Dendritic cell treated with granulocyte-macrophage colony-stimulating factor and Interleukin-4, amounts not matched to agents 40 ng/mL and 50 ng/mL, for 4 days (primary cell): ENCODE measurements at regions not wholly inside any gene's neighbourhood (a gene's known extent, or its start where the extent isn't known, plus 50 kb on each side); places are given as distances from the start of the nearest gene placed in this dataset.

Source experiments
- H3K27ac Mint-ChIP-seq: one replicate; pipeline ENCODE4 v1.8.0; 2022; ENCODE audit warnings: mild to moderate bottlenecking, mixed read lengths
- H3K27me3 Mint-ChIP-seq: one replicate; pipeline ENCODE4 v1.8.0; 2022; ENCODE audit warnings: mild to moderate bottlenecking, mixed read lengths
- H3K36me3 Mint-ChIP-seq: one replicate; pipeline ENCODE4 v1.8.0; 2022; ENCODE audit warnings: low read depth, mixed read lengths
- H3K4me1 Mint-ChIP-seq: one replicate; pipeline ENCODE4 v1.8.0; 2022; ENCODE audit warnings: low read depth, mixed read lengths
- H3K4me3 Mint-ChIP-seq: one replicate; pipeline ENCODE4 v1.8.0; 2022; ENCODE audit warnings: mild to moderate bottlenecking, moderate library complexity, mixed read lengths
- H3K9me3 Mint-ChIP-seq: one replicate; pipeline ENCODE4 v1.8.0; 2022; ENCODE audit warnings: mixed read lengths
- intact Hi-C: fragments of 100-400 bp; cut with micrococcal nuclease; formaldehyde crosslinking; loops from one replicate; pipeline ENCODE4 v1.15.0; 2022

- intact Hi-C loops, result no loop called here
- H3K27me3 Mint-ChIP-seq, result peaks cover 9% of the 10 kb centered on the region
- H3K9me3 Mint-ChIP-seq, result no peaks in the 10 kb centered on the region
- no peak overlapping the region for H3K27ac Mint-ChIP-seq
- H3K4me3 Mint-ChIP-seq, result no peak overlapping the region
- peaks cover 5% of the 10 kb centered on the region for H3K4me1 Mint-ChIP-seq
- no peaks in the 10 kb centered on the region for H3K36me3 Mint-ChIP-seq
Observed at GRCh38 chr4:151935411-151935810, 174.6 kb upstream of the GATB start.

- no peak overlapping the region for H3K27ac Mint-ChIP-seq
- H3K4me3 Mint-ChIP-seq, result no peak overlapping the region
- H3K4me1 Mint-ChIP-seq, result peaks cover 9% of the 10 kb centered on the region
- no peaks in the 10 kb centered on the region for H3K36me3 Mint-ChIP-seq
- H3K9me3 Mint-ChIP-seq, result no peaks in the 10 kb centered on the region
- intact Hi-C loops, result no loop called here
- H3K27me3 Mint-ChIP-seq, result peaks cover 9% of the 10 kb centered on the region
Observed at GRCh38 chr4:151934766-151935165, 174.0 kb upstream of the GATB start.

GRCh38 chr4:151933122-151933827, 172.5 kb upstream of the GATB start:
- Mint-ChIP-seq H3K4me3 (no peak overlapping the region), H3K27ac (no peak overlapping the region), H3K36me3 (no peaks in the 10 kb centered on the region), H3K4me1 (peaks cover 9% of the 10 kb centered on the region), H3K27me3 (peaks cover 9% of the 10 kb centered on the region), H3K9me3 (no peaks in the 10 kb centered on the region)
- intact Hi-C loops, result no loop called here

- Mint-ChIP-seq H3K27ac (no peak overlapping the region), H3K27me3 (peaks cover 4% of the 10 kb centered on the region), H3K36me3 (no peaks in the 10 kb centered on the region), H3K4me3 (no peak overlapping the region), H3K9me3 (no peaks in the 10 kb centered on the region), H3K4me1 (peaks cover 9% of the 10 kb centered on the region)
- intact Hi-C loops, result no loop called here
Observed at GRCh38 chr4:151931563-151931962, 170.8 kb upstream of the GATB start.

- H3K27ac Mint-ChIP-seq, result no peak overlapping the region
- peaks cover 5% of the 10 kb centered on the region for H3K27me3 Mint-ChIP-seq
- intact Hi-C loops, result no loop called here
- no peaks in the 10 kb centered on the region for H3K9me3 Mint-ChIP-seq
- no peak overlapping the region for H3K4me3 Mint-ChIP-seq
- no peaks in the 10 kb centered on the region for H3K36me3 Mint-ChIP-seq
- peaks cover 9% of the 10 kb centered on the region for H3K4me1 Mint-ChIP-seq
Observed at GRCh38 chr4:151930372-151930771, 169.6 kb upstream of the GATB start.

GRCh38 chr4:151928112-151928511, 167.3 kb upstream of the GATB start:
- peaks cover 9% of the 10 kb centered on the region for H3K4me1 Mint-ChIP-seq
- intact Hi-C loops, result no loop called here

GRCh38 chr4:151922811-151923210, 162.0 kb upstream of the GATB start:
- Mint-ChIP-seq H3K36me3 (no peaks in the 10 kb centered on the region), H3K9me3 (no peaks in the 10 kb centered on the region), H3K27ac (no peak overlapping the region), H3K4me3 (no peak overlapping the region), H3K27me3 (peaks cover 15% of the 10 kb centered on the region), H3K4me1 (no peaks in the 10 kb centered on the region)
- intact Hi-C loops, result no loop called here

More at GRCh38 chr4:151928112-151928511, 167.3 kb upstream of the GATB start:
- no peaks in the 10 kb centered on the region for H3K9me3 Mint-ChIP-seq
- H3K27me3 Mint-ChIP-seq, result peaks cover 13% of the 10 kb centered on the region
- H3K36me3 Mint-ChIP-seq, result no peaks in the 10 kb centered on the region
- no peak overlapping the region for H3K4me3 Mint-ChIP-seq
- no peak overlapping the region for H3K27ac Mint-ChIP-seq

GRCh38 chr4:151922306-151922705, 161.5 kb upstream of the GATB start:
- Mint-ChIP-seq H3K4me3 (no peak overlapping the region), H3K36me3 (no peaks in the 10 kb centered on the region), H3K9me3 (no peaks in the 10 kb centered on the region), H3K27me3 (peaks cover 15% of the 10 kb centered on the region), H3K27ac (no peak overlapping the region), H3K4me1 (peaks cover 3% of the 10 kb centered on the region)
- intact Hi-C loops, result no loop called here

GRCh38 chr4:151921811-151922210, 161.0 kb upstream of the GATB start:
- H3K4me3 Mint-ChIP-seq, result no peak overlapping the region
- peaks cover 15% of the 10 kb centered on the region for H3K27me3 Mint-ChIP-seq
- no peaks in the 10 kb centered on the region for H3K36me3 Mint-ChIP-seq
- H3K9me3 Mint-ChIP-seq, result no peaks in the 10 kb centered on the region
- intact Hi-C loops, result no loop called here
- no peak overlapping the region for H3K27ac Mint-ChIP-seq
- H3K4me1 Mint-ChIP-seq, result peaks cover 6% of the 10 kb centered on the region

- Mint-ChIP-seq H3K27me3 (peaks cover 14% of the 10 kb centered on the region), H3K4me1 (peaks cover 6% of the 10 kb centered on the region), H3K27ac (no peak overlapping the region), H3K4me3 (no peak overlapping the region), H3K36me3 (no peaks in the 10 kb centered on the region), H3K9me3 (no peaks in the 10 kb centered on the region)
- intact Hi-C loops, result no loop called here
Observed at GRCh38 chr4:151921386-151921785, 160.6 kb upstream of the GATB start.

GRCh38 chr4:151917145-151917734, 156.4 kb upstream of the GATB start:
- Mint-ChIP-seq H3K4me3 (no peak overlapping the region), H3K4me1 (peaks cover 6% of the 10 kb centered on the region), H3K27ac (no peak overlapping the region), H3K36me3 (no peaks in the 10 kb centered on the region), H3K27me3 (no peaks in the 10 kb centered on the region), H3K9me3 (no peaks in the 10 kb centered on the region)
- intact Hi-C loops, result loop anchor here (10.0 kb wide), 1 partner anchor 552 kb away; no protein-coding TSS in a partner anchor

GRCh38 chr4:151912632-151913031, 151.8 kb upstream of the GATB start:
- H3K9me3 Mint-ChIP-seq, result no peaks in the 10 kb centered on the region
- no peaks in the 10 kb centered on the region for H3K27me3 Mint-ChIP-seq
- intact Hi-C loops, result loop anchor here (10.0 kb wide), 1 partner anchor 548 kb away; no protein-coding TSS in a partner anchor
- peaks cover 6% of the 10 kb centered on the region for H3K4me1 Mint-ChIP-seq
- H3K27ac Mint-ChIP-seq, result no peak overlapping the region
- no peak overlapping the region for H3K4me3 Mint-ChIP-seq
- no peaks in the 10 kb centered on the region for H3K36me3 Mint-ChIP-seq

GRCh38 chr4:151911970-151912369, 151.2 kb upstream of the GATB start:
- no peaks in the 10 kb centered on the region for H3K36me3 Mint-ChIP-seq
- no peak overlapping the region for H3K27ac Mint-ChIP-seq
- H3K9me3 Mint-ChIP-seq, result no peaks in the 10 kb centered on the region
- intact Hi-C loops, result loop anchor here (10.0 kb wide), 1 partner anchor 547 kb away; no protein-coding TSS in a partner anchor
- H3K4me3 Mint-ChIP-seq, result no peak overlapping the region
- H3K4me1 Mint-ChIP-seq, result no peaks in the 10 kb centered on the region
- no peaks in the 10 kb centered on the region for H3K27me3 Mint-ChIP-seq

GRCh38 chr4:151908734-151909497, 148.1 kb upstream of the GATB start:
- H3K4me1 Mint-ChIP-seq, result peaks cover 21% of the 10 kb centered on the region

More at GRCh38 chr4:151908734-151909497, 148.1 kb upstream of the GATB start:
- no peaks in the 10 kb centered on the region for H3K36me3 Mint-ChIP-seq
- no peak overlapping the region for H3K27ac Mint-ChIP-seq
- peaks cover 9% of the 10 kb centered on the region for H3K9me3 Mint-ChIP-seq
- no peaks in the 10 kb centered on the region for H3K27me3 Mint-ChIP-seq
- H3K4me3 Mint-ChIP-seq, result no peak overlapping the region
- intact Hi-C loops, result no loop called here
